ENCODE measurements at regions not wholly inside any gene's neighbourhood (a gene's known extent, or its start where the extent isn't known, plus 50 kb on each side); places are given as distances from the start of the nearest gene placed in this dataset.

DNA sequence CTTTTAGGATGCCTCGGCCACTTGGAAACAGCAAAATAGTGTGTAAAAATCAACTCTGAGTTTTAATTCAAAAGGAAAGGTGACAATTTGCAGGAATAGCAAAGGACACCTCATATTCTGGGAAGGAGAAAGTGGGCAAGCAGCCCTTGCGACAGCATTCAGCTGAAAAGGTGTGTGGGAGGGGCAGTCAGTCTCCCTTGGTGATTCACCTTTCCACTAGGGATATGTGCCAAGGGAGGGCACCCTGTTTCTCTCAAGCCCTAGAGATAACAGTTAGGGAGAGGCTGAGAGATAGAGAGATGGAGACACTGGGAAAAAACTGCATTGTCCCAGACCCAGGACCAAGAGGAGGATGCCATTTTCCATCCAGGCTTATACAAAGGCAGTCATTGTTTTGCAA, 228.1 kb downstream of the EPM2A start:
- no peak overlapping the region for H3K27ac ChIP-seq
- no peak for TF ChIP-seq CTCF (IDR thresholded peaks at IDR 0.05)
- TF ChIP-seq ZFX (IDR thresholded peaks at IDR 0.05; ENCODE audit: borderline replicate concordance), result no peak

- TF ChIP-seq CTCF (IDR thresholded peaks at IDR 0.05), result peak; percentile 36
- TF ChIP-seq ZFX (IDR thresholded peaks at IDR 0.05; ENCODE audit: borderline replicate concordance), result no peak
These were observed 227.2 kb downstream of the EPM2A start for GRCh38 chr6:145508107-145508506.

GRCh38 chr6:145517492-145517891, 217.8 kb downstream of the EPM2A start:
- no peak overlapping the region for H3K27ac ChIP-seq
- TF ChIP-seq ZFX (IDR thresholded peaks at IDR 0.05; ENCODE audit: borderline replicate concordance) (no peak), CTCF (IDR thresholded peaks at IDR 0.05) (no peak)

More at GRCh38 chr6:145508107-145508506, 227.2 kb downstream of the EPM2A start:
- H3K27ac ChIP-seq, result no peak overlapping the region

DNA sequence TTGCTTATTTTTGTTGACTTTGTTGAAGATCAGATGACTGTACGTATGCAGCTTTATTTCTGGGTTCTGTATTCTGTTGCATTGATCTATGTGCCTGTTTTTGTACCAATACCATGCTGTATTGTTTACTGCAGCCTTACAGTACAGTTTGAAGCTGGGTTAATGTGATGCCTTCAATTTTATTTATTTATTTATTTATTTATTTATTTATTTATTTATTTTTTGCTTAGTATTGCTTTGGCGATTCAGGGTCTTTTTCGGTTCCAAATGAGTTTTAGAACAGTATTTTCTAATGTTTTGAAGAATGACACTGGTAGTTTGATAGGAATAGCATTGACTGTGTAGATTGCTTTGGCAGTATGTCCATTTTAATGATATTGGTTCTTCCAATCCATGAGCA, 210.3 kb downstream of the EPM2A start:
- no peak for TF ChIP-seq ZFX (IDR thresholded peaks at IDR 0.05; ENCODE audit: borderline replicate concordance)
- TF ChIP-seq CTCF (IDR thresholded peaks at IDR 0.05), result no peak
- no peak overlapping the region for H3K27ac ChIP-seq

- TF ChIP-seq CTCF (IDR thresholded peaks at IDR 0.05) (no peak), ZFX (IDR thresholded peaks at IDR 0.05; ENCODE audit: borderline replicate concordance) (no peak)
- H3K27ac ChIP-seq, result no peak overlapping the region
These were observed 205.7 kb downstream of the EPM2A start for GRCh38 chr6:145529582-145529981.

GRCh38 chr6:145530454-145530853, 204.9 kb downstream of the EPM2A start:
- H3K27ac ChIP-seq, result no peak overlapping the region
- TF ChIP-seq ZFX (IDR thresholded peaks at IDR 0.05; ENCODE audit: borderline replicate concordance) (no peak), CTCF (IDR thresholded peaks at IDR 0.05) (no peak)

GRCh38 chr6:145531032-145531431, 204.3 kb downstream of the EPM2A start:
- no peak overlapping the region for H3K27ac ChIP-seq
- TF ChIP-seq CTCF (IDR thresholded peaks at IDR 0.05) (no peak), ZFX (IDR thresholded peaks at IDR 0.05; ENCODE audit: borderline replicate concordance) (no peak)

Measured in 22Rv1 (cell line).